HuH-7 (cell line): ENCODE measurements at regions not wholly inside any gene's neighbourhood (a gene's known extent, or its start where the extent isn't known, plus 50 kb on each side); places are given as distances from the start of the nearest gene placed in this dataset.
A peak's percentile ranks its signal among the peaks of the same experiment; 100 is the strongest.
"Not testable (repeated sequence)": the region's sequence is repeated elsewhere in the genome, so short reads cannot be mapped to it uniquely, and the experiment has no call there.

ENCODE experiments used
- DNase-seq: peaks from one replicate; pipeline ENCODE4 v3.0.0; 2011; ENCODE audit warnings: low spot score

DNA sequence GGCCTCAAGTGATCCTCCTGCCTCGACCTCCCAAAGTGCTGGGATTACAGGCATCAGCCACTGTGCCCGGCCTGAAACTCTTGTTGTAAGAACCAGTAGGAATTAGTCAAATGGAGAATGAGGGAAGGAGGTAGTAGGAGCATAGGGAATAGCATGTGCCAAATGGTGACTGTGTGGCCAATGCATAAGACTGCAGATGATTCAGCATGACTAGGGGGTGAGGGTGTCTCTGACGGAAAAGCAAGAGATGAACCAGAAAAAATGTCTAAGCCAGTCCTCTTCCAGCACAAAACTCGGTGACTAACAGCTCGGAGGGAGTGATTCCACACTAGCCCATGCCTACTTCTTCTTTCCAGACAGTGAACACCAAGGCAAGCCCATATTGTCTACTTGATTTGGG lies 58.2 kb upstream of the DUSP21 start:
- DNase-seq: no peak

DNA sequence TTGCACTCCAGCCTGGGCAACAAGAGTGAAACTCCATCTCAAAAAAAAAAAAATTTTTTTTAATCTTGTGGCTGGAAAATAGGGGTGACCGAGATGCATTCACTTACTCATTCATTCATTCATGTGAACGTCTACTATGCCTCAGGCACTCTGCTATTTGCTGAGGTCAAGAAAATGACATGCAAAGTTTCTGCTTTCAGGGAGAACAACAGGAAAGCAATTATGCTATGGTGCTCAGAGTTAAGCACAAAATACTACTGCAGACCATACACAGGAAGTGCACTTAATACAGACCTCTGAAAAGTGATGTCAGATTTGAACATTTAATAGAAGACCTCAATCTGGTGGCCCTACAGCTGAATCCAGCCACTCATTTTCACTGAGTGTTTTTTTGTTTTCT lies 59.6 kb upstream of the DUSP21 start:
- DNase-seq: no peak

DNA sequence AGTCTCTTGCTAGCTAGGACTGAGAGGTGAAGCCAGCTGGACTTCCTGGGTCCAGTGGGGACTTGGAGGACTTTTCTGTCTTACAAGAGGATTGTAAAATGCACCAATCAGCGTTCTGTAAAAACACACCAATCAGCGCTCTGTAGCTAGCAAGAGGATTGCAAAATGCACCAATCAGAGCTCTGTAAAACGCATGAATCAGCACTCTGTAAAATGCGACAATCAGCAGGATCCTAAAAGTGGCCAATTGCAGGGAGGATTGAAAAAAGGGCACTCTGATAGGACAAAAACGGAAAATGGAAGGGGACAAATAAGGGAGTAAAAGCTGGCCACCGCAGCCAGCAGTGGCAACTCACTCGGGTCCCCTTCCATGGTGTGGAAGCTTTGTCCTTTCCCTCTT lies 65.6 kb upstream of the DUSP21 start:
- DNase-seq: no peak

DNA sequence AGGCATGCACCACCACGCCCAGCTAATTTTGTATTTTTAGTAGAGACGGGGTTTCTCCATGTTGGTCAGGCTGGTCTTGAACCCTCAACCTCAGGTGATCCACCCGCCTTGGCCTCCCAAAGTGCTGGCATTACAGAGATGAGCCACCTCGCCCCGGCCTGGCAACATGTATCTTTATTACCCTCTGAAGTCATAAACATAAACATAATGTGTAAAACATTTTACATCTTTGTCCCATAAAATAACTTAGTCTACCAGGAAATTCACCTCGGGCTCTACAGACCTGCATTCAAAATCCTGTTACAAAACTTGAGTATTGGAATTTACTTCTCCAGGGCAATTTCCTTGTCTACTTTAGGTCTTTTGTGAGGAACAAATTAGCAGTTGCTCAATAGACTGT lies 68.1 kb upstream of the DUSP21 start:
- no peak for DNase-seq

DNA sequence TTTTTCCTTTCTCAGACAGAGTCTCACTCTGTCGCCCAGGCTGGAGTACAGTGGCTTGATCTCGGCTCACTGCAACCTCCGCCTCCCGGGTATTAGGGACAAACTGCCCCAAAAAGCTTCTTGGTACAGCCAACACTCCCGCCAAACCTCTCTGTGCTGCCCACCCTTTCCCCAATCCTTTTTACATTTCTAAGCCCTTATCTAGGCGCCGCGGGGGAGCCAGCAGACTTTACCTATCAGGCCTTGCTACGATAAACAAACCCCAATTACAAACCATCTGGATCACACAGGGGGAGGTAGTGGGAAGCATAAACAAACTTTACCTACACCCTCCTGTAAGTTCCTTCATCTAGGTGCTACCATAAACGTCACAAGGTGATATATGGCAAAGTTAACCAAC lies 69.8 kb upstream of the DUSP21 start:
- DNase-seq: not testable (repeated sequence)

DNA sequence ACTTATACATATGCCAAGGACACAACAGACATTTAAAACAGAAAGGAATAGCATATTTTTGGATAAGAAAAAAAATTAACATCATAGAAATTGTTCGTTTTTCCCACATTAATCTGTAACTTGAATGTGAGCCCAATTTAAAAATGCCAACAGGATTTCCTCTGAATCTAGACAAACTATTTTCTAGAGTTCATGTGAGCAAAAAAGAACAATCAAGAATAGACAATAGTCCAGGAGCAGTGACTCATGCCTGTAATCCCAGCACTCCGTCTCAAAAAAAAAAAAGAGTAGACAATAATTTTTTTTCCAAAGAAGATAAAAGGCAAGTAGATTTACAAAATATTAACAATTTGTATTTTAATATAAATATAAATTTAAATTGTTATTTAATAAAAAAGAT lies 73.7 kb upstream of the DUSP21 start:
- no peak for DNase-seq

DNA sequence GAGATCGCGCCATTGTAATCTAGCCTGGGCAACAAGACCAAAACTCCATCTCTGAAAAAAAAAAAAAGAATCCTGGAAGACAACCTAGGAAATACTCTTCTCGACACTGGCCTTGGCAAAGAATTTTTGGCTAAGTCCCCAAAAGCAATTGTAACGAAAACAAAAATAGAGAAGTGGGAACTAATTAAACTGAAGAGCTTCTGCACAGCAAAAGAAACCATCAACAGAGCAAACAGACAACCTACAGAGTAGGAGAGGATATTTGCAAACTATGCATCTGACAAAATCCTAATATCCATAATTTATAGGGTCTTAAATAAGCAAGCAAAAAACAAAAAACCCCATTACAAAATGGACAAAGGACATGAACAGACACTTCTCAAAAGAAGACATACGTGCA lies 76.5 kb upstream of the DUSP21 start:
- DNase-seq: no peak

DNA sequence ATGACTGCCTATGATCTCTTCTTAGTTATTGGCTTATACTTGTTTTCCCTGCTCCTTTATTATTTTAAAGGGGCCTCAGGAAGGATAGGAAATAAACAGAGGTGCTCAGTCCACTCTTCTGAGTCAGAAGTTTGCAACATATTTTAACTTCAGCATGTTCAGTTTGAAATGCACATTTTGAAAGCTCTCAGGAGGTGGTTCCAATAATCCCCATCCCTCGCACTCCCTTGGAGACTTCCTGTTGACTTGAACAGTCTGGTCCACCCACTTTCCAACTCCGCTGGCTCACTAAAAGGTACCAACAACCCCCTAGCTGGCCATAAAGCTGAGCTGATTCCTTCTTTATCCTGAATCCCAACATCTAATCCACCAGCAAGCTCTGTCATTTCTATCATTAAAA lies 78.3 kb upstream of the DUSP21 start:
- DNase-seq: no peak

DNA sequence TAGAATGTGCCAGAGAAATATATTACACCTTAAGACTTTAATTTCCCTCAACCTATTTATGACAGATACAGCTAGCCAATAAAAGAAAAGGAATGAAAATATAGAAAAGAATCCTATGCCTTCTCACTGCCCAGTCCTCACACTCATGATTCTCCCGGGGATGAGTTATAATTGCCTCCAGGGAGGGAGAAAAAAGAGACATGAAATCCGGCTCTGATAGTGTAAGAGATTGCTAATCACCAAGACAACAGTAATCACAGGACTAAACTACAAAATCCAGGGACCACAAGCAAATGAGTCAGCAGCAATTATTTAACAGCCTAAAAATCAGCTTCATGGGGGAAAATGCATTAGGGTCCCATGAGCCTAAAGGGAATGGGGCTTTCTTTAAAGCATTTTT lies 95.9 kb upstream of the DUSP21 start:
- no peak for DNase-seq

DNA sequence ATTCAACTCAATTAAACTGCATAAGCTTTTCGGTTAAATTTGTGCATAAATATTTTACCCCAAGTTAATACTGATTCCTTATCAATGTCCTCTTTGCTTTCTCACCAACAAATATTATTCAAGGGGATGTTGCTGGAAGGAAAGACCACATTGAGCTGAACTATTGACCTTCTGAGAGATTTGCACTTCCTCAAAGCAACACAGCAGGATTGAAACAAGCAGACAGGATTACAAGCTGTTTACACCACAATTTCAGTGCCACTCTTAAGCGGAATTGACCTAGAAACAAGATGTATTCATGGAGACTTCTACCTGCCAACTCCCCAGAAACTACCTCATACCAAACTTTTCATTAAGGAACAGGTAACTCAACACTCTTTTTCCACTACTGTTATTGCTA lies 96.5 kb upstream of the DUSP21 start:
- no peak for DNase-seq

DNA sequence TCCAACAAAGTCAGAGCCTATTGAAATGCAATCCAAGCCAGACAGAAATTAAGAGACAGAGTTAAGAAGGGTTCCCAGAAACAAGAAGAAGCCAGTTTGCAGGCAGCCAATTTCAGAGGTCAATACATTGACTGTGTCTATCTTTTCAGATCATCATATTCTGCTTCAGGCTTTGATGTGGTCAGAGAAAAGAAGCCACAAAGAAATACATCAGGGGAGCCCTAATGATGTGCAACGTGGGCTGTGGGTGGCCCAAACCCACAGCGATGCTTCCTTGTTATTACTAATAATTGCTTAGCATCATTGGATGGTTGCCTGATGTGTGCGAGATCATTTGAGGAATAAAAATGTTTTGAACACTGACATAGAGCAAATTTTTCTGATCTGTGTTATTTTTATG lies 99.0 kb upstream of the DUSP21 start:
- no peak for DNase-seq

DNA sequence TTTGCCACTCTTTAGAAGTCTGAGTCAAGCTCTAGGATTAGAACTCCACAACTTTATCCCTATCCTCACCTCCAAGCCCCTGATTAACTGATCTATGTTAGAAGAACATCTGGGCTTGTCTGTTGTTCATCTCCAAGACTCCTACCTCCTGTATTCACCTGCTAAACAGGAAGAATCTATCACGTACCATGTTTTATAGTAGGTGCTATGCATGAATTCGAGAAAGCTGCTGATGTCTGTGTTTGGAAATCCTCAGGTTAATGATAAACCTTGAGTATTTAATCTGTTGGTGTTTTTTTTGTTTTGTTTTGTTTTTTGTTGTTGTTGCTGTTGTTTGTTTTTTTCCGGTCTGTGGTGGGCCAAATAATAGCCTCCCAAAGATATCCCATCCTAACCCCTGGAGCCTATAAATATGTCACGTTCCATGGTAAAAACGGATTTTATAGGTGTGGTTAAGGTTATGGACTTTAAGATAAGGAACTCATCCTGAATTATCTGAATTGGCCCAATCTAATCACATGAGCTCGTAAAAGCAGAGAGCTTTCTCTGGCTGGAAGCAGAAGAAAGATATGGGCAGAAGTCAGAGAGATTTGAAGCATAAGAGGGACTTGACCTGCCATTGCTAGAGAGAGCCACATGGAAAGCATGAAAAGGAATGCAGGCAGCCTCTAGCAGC lies 101.2 kb upstream of the DUSP21 start:
- DNase-seq: peak; percentile 10

DNA sequence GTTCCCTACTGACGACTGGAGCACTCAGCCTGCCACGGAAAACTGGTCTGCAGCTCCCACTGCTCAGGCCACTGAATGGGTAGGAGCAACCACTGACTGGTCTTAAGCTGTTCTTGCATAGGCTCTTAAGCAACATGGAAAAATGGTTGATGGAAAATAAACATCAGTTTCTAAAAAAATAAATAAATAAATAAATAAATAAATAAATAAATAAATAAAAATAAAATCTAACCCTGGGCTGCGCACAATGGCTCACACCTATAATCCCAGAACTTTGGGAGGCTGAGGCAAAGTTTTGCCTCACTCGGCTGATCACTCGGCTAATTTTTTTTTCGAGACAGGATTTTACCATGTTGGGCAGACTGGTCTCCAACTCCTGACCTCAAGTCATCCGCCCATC lies 102.0 kb upstream of the DUSP21 start:
- DNase-seq: not testable (repeated sequence)

DNA sequence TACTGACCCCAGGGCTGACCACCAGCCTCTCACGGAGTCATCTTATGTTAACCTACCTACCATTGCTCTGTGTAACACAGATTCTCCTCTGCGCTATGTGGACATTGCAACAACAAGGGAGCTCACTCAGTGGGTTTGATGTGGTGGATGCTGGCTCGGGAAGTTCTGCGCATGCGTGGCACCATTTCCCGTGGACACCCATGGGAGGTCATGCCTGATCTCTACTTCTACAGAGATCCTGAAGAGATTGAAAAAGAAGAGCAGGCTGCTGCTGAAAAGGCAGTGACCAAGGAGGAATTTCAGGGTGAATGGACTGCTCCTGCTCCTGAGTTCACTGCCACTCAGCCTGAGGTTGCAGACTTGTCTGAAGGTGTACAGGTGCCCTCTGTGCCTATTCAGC lies 102.4 kb upstream of the DUSP21 start:
- not testable (repeated sequence) for DNase-seq

DNA sequence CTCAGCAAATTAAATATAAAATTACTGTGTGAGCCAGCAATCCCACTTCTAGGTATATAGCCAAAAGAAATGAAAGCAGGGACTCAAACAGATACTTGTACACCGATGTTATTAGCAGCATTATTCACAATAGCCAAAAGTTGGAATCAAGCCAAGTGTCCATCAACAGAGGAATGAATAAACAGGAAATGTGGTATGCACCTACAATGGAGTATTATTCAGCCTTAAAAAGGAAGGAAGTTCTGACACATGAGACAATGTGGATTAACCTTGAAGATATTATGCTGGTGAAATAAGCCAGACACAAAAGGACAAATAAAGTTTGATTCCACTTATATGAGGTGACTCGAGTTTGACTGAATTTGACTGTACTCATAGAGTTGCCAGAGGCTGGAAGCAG lies 108.3 kb upstream of the DUSP21 start:
- no peak for DNase-seq

DNA sequence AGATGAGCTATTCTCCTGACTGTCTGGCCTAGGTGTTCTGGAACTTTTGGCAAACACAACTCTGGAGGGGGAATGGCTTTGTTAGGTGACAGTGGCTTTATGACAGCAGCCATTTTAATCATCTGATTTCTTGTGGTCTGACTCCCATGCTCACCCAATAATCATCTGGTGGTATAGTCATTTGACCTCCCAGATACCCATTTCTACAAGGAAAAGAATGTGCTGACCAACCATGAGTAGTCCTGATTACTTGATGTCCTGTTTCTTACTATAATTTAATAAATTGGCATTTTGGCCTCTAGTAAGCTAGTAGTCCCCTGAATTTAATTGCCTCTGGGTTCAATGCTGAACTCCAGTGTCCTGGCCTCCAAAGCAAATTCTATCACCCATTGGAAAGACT lies 109.9 kb upstream of the DUSP21 start:
- DNase-seq: no peak

DNA sequence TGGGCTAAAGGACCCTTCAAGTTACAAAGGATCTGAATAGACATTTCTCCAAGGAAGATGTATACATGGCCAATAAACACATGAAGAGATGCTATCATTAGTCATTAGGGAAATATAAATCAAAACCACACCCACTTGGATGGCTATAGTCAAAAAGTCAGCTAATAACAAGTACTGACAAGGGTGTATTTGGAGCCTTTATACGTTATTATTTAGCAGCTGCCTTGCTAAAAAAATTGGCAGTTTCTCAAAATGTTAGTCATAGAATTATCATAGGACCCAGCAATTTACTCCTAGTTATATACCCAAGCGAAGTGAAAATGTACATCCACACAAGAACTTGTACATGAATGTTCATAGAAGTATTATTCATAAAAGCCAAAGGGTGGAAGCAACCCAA lies 112.7 kb upstream of the DUSP21 start:
- DNase-seq: no peak

DNA sequence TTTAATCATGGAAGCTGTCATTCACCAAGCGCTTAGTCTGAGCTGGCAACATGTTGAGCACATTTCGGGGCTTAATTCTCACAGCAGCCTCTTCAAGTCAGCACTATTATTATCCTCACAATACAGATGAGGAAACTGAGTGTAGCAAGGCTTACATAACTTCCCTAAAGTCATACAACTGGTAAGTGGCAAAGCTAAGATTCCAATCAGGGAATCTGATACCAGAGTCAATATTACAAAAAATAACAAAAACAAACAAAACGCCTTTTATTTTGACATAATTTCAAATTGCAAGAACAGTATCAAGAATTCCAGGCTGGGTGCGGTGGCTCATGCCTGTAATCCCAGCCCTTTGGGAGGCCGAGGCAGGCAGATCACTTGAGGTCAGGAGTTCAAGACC lies 120.4 kb upstream of the DUSP21 start:
- no peak for DNase-seq

DNA sequence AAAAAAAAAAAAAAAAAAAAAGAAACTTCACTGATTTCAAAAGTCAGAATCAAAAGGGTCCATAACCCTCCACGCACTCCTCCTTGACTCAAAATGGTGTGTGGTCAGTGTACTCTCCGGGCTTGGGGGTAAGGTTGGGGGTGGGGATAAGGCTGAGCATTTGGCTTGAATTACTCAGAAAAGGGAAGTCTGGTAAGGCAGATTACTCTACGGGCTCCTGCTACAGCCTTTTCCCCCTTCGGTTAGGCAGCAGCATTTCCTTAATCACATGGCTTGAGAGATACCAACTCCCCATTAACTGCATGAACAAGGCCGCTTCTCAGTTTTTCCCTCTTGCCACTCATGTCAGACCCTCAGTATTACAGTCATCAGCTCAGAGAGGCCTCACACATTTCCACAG lies 135.4 kb upstream of the DUSP21 start:
- DNase-seq: no peak

DNA sequence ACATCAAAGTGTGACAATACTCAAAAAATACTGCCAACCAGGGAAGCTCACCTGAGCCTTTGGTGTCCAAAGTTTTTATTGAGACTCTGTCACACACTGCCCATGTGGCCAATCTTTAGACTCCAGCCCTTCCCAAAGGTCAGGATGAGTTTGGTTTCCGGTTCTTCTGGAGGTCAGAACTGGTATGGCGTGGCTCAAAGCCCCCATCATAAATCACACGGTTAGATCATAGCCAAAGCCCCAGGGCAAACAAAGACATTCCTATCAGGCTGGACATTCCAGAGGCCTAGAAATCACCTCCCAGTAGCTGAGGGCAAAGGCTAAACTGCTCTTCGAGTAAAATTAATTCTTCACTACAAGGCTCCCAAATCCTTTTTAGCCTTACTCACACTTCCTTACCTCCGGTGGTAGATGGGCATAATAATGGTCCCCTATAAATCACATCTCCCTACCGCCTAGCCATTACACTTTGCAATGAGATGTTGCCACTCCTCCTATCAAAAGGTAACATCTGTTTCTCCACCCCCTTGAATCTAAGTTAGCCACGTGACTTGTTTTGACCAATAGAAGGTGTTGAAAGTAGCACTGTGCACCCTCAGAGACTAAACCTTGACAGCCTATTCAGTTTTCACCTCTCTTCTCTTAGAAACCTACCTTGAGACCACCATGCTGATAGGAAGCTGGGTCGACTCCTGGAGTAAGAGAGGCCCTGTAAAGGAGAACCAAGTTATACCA lies 137.8 kb upstream of the DUSP21 start:
- peak; percentile 51 for DNase-seq

DNA sequence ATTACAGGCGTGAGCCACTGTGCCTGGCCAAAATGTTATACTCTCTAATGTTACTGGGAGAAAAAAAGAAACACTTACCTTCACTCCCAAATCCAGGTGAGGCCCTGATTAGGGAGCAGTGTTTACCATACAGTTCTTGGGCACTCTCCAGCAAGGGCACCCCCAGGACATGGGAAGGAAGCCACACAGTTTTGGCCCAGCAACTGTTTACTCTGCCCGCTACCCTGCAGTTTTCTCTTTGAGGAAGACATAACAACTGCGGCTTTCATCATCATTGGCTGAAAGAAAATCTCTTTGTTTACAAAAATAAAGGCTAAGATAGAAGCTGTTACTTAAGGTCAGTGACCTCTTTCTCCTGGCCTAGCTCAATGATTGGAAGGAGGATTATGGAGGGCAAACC lies 145.5 kb upstream of the DUSP21 start:
- no peak for DNase-seq

DNA sequence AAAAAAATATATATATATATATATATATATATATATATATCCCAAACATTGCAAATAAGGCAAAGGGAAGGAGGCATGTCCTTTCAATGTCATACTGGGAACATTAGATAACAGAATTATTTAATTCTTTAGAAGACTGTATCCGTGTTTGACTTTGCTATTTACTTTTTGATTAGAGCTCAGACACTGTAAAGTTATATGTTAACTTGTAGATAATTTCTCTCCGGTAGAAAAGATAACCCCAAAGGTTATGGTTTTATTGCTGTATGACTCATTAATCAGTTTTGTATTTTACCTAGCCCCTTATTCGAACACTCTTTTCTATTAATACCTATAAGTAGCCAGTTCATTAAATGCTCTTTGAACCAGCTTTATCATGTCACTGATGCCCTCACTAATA lies 150.6 kb upstream of the DUSP21 start:
- no peak for DNase-seq

DNA sequence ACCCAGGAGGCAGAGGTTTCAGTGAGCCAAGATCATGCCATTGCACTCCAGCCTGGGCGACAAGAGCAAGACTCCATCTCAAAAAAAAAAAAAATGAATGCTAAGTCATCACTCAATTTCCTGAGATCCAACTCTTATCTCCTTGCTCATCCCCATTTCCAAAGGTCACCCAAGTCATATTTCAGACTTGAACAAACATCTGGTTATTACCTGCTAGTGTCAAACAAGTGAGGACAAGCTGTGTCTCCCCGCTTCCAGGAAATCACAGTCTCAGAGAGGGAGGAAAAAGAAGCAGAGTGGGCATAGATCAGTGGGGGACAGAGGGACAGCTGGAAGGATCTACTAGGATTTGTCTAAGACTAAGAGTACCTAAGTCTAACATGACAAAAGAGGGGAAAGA lies 147.5 kb upstream of the FUNDC1 start:
- DNase-seq: no peak

DNA sequence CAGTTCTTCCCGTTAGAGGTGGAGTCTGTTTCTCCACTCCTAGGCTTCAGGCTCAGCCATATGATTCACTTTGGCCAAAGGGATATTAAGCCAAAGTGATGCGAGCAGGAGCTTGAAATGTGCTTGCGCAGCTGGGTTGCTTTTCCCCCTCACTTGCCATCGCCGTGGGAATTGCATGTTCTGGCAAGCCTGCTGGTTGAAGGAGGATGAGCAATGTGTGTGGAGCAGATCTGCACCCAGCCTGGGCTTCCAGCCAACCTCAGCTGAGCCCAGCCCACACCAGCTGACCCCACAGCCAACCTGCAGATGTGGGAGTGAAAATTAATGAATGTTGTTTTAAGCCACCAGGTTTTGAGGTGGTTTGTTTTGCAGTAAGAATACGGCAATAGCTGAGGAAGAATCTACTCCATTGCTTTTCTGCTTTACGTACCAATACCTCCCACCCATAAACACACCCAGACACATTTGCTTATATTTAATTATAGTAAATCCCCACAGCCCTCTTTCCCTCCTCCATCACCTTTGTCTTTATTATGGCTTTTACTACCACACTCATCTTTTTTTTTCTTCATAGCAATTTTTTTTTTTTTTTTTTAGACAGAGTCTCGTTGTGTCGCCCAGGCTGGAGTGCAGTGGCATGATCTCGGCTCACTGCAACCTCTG lies 132.8 kb upstream of the FUNDC1 start:
- DNase-seq: no peak
